ENCODE measurements at regions not wholly inside any gene's neighbourhood (a gene's known extent, or its start where the extent isn't known, plus 50 kb on each side); places are given as distances from the start of the nearest gene placed in this dataset.
"Not testable (repeated sequence)": the region's sequence is repeated elsewhere in the genome, so short reads cannot be mapped to it uniquely, and the experiment has no call there.

GRCh38 chr18:29465526-29465925, 1288.6 kb upstream of the CDH2 start:
- DNase-seq (ENCODE audit: low spot score): no peak
- in situ Hi-C loops (cut with HindIII; ENCODE audit: low sequenced_read_pairs): no loop called here

DNA sequence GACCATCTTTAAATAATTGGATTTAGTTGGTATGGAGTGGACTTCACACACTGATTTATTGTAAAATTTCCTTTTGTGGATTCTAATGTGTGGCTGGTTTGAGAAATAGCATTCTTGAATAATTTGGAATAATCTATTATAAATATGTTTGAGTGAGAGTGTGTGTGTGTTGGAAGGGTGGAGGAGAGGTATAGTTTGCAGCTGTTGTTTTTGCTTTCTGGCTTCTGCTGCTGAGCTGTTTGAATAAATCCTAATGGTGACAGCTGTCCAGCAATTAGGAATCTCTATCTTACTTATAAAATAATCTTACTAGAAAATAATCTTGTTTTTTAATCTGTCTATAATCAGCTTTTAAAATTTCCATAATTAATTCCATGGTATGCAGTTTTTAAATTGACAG, 1283.0 kb upstream of the CDH2 start:
- in situ Hi-C loops (cut with HindIII; ENCODE audit: low sequenced_read_pairs): no loop called here
- DNase-seq (ENCODE audit: low spot score): no peak

GRCh38 chr18:29457316-29457889, 1280.5 kb upstream of the CDH2 start:
- in situ Hi-C loops (cut with HindIII; ENCODE audit: low sequenced_read_pairs): no loop called here
- no peak for DNase-seq (ENCODE audit: low spot score)

- no peak for DNase-seq (ENCODE audit: low spot score)
- in situ Hi-C loops (cut with HindIII; ENCODE audit: low sequenced_read_pairs): no loop called here
Measured at GRCh38 chr18:29449424-29449823, 1272.5 kb upstream of the CDH2 start.

- in situ Hi-C loops (cut with HindIII; ENCODE audit: low sequenced_read_pairs): no loop called here
Measured at GRCh38 chr18:29439398-29439797, 1262.5 kb upstream of the CDH2 start.

DNA sequence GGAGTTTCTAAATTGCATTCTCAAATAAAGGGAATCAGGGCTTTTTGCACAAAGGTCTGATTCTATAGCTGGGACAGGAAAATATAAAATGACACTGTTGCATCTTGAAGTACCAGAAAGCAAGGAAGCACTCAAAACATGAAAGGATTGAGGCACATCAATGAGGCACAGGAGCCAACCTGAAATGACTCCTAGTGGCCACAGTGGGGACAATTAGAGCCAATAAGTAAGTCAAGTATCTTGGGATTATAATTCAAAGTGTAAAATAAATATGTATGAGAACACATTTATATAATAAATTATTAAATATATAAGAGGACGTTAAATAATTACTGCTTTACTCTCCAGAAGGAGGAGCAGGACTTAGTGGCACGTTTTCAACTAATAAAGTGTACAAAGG, 1259.5 kb upstream of the CDH2 start:
- in situ Hi-C loops (cut with HindIII; ENCODE audit: low sequenced_read_pairs): no loop called here
- no peak for DNase-seq (ENCODE audit: low spot score)

More at GRCh38 chr18:29439398-29439797, 1262.5 kb upstream of the CDH2 start:
- no peak for DNase-seq (ENCODE audit: low spot score)

GRCh38 chr18:29434650-29435049, 1257.7 kb upstream of the CDH2 start:
- in situ Hi-C loops (cut with HindIII; ENCODE audit: low sequenced_read_pairs): no loop called here
- DNase-seq (ENCODE audit: low spot score): no peak

DNA sequence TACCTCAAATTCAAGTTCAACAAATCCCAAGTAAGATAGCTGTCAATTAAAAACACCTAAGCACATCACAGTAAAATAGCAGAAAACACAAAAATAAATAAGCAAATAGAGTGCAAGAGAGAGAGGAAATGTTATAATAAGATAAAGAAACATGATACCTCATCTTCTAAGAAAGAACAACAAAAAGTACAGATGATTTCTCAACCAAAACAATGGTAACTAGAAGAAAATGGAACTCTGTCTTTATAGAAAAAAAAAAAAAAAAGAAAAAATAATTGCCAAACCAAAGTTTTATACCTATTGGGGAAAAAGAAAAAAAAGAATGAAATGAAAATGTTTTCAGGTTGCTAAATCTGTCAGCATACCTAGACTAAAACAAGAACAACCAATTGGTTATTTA, 1253.5 kb upstream of the CDH2 start:
- no peak for DNase-seq (ENCODE audit: low spot score)
- in situ Hi-C loops (cut with HindIII; ENCODE audit: low sequenced_read_pairs): no loop called here

- in situ Hi-C loops (cut with HindIII; ENCODE audit: low sequenced_read_pairs): no loop called here
- no peak for DNase-seq (ENCODE audit: low spot score)
Measured at GRCh38 chr18:29418136-29418535, 1241.2 kb upstream of the CDH2 start.

DNA sequence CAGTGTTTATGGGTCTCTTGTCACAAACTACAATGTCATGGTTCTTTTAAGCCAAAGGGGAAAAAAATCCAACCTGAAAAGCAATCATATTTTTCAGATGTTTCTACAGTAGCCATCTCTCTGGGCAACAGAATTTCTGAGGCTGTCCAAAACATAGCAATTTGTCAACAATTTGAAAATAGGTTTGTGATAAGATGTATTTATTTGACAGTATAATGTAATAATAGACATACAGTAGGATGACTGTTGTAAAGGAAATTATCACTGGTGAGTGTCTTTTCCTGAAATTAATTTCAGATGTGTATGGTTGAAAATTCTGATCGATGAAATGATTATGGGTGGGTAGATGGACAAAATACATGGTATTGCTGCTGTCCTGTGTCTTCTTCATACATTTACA, 1230.1 kb upstream of the CDH2 start:
- no peak for DNase-seq (ENCODE audit: low spot score)
- in situ Hi-C loops (cut with HindIII; ENCODE audit: low sequenced_read_pairs): no loop called here

DNA sequence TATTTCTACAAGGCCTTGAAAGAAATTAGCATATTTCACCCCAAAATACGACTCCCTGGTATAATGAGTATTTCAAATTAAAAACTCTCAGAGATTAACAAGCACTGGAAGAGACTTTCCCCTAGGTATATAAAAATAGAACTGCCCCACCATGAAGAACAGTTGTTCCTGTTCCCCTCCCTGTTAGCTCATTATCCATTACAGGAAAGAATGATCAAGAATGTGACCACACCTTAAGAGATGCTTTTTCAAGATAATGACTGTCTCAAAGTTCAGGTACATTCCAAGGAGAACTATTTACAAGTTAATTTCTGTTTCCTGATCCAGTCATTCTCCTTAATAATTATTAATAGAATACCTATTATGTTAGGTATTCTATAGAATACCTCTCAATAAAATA, 1220.6 kb upstream of the CDH2 start:
- in situ Hi-C loops (cut with HindIII; ENCODE audit: low sequenced_read_pairs): no loop called here
- no peak for DNase-seq (ENCODE audit: low spot score)

GRCh38 chr18:29383311-29384273, 1206.7 kb upstream of the CDH2 start:
- no peak for DNase-seq (ENCODE audit: low spot score)
- in situ Hi-C loops (cut with HindIII; ENCODE audit: low sequenced_read_pairs): no loop called here

- in situ Hi-C loops (cut with HindIII; ENCODE audit: low sequenced_read_pairs): no loop called here
- no peak for DNase-seq (ENCODE audit: low spot score)
Measured at GRCh38 chr18:29378651-29379136, 1201.8 kb upstream of the CDH2 start.

DNA sequence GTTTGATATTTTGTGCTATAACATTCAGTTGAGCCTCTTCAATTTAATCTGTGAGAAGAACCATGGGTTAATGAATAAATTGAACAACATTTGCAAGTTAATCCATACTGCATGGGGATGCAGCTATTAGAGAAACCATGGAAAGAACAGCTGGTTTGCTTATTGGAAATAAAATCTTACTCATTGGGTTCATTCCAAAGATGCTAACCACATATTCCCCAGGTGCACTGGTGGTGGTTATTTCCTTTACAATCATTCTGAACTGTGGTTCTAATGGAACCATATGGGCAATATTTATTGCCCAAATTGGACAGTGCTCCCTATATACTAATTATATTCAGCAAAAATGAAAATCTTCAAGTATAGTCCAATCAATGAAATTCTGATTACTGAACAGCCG, 1200.4 kb upstream of the CDH2 start:
- no peak for DNase-seq (ENCODE audit: low spot score)
- in situ Hi-C loops (cut with HindIII; ENCODE audit: low sequenced_read_pairs): no loop called here

DNA sequence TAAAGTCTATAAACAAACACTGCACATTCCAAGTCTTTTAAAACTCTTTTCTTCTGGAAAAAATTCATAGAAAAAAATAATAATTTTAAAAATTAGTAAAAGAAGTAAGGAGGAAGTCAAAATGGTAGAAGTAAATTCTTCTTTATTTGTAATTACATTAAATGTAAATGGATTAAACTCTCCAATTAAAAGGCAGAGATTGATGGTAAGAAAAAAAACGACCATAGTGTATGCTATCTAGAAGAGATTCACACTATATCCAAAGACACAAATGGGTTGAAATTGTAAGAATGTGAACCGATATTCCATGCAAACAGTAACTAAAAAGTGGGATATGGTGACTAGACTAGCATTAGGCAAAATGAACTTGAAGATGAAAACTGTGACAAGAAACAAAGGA, 1196.1 kb upstream of the CDH2 start:
- DNase-seq (ENCODE audit: low spot score): no peak
- in situ Hi-C loops (cut with HindIII; ENCODE audit: low sequenced_read_pairs): no loop called here

DNA sequence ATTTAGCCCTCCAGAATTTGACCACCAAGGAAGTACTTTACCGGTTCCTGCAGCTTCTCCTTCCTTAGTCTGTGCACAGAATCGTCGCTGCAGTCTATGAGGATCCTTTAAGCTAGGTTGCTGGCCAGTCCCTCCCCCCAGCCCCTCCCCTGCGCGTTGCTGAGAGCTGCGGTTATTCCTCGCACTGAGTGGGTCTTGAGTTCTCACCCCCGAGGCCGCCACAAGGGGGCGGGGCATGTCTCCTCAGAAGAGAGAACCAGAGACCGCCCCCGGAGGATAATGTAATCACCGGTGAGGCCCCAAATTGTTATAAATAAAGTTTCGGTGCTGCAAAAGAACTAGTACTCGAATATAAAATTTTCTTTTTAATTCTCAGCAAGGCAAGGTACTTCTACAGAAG, 1184.9 kb upstream of the CDH2 start:
- in situ Hi-C loops (cut with HindIII; ENCODE audit: low sequenced_read_pairs): no loop called here
- DNase-seq (ENCODE audit: low spot score): no peak

- DNase-seq (ENCODE audit: low spot score); in situ Hi-C loops (cut with HindIII; ENCODE audit: low sequenced_read_pairs): not testable (repeated sequence)
Measured at GRCh38 chr18:29360659-29361058, 1183.7 kb upstream of the CDH2 start.

DNA sequence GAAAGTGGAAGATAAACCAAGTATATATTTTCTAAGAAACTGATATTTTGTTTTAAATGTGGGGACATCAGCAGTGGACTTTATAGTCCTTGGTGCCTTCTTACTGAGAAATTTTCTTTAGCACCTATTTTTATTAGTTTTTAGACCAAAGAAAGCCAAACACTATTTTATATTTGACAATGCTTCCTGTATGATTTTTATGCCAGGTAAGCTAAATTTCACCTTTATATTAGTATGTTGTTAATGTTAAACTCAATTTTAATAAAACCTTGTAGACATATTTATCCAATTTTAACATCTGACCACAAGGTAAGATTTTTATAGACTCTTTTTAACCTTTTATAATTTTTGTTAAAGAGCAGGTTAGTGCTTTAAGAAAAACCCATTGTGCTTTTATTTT, 1182.3 kb upstream of the CDH2 start:
- DNase-seq (ENCODE audit: low spot score); in situ Hi-C loops (cut with HindIII; ENCODE audit: low sequenced_read_pairs): not testable (repeated sequence)

DNA sequence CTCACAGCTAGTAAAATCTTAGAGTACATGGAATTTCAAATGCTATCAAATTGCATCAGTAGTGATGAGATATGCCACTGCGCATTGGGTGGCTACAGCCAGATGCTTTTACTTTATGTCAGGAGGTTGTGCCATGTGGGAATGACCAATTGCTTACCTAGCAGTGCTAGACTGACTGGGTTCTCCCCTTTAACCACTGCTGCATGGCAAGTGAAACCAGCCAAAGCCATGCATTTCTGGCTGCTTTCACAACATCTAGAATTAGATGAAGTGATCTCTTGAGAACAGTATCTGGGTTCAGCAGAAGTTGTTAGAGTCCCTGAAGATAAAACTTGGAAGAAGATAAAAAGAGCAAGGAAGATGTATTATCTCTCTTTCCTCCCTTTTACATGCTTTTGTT, 1174.2 kb upstream of the CDH2 start:
- DNase-seq (ENCODE audit: low spot score): no peak
- in situ Hi-C loops (cut with HindIII; ENCODE audit: low sequenced_read_pairs): no loop called here

DNA sequence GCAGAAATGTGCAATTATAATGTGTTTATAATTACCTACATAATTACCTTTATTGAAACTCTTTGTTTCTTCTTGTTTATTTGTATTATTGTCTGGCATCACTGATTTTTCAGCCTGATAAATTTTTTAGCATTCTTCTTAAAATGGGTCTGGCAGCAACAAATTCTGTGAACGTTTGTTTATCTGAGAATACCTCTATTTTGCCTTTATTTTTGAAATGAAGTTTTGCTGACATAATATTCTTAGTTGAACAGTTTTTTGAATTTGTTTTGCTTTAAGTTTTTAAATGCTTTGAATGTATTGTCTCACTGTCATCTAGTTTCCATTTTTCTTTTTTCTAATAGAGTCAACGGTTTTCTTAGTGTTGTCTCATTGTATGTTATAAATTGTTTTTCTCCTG, 1152.0 kb upstream of the CDH2 start:
- in situ Hi-C loops (cut with HindIII; ENCODE audit: low sequenced_read_pairs): no loop called here
- no peak for DNase-seq (ENCODE audit: low spot score)

- in situ Hi-C loops (cut with HindIII; ENCODE audit: low sequenced_read_pairs): no loop called here
Measured at GRCh38 chr18:29326214-29326613, 1149.3 kb upstream of the CDH2 start.

More at GRCh38 chr18:29326214-29326613, 1149.3 kb upstream of the CDH2 start:
- DNase-seq (ENCODE audit: low spot score): no peak

All from G401 (cell line).